GM18873 (cell line): ENCODE measurements at regions not wholly inside any gene's neighbourhood (a gene's known extent, or its start where the extent isn't known, plus 50 kb on each side); places are given as distances from the start of the nearest gene placed in this dataset.

Source experiments
- ATAC-seq: cut with Tn5 transposase; IDR thresholded peaks from one replicate; pipeline ENCODE4 v1.9.1; 2021; ENCODE audit warnings: mild to moderate bottlenecking, moderate library complexity, moderate number of reproducible peaks; ENCODE audit not compliant: unreplicated experiment, low FRiP score

GRCh38 chr9:99605016-99605743 is 216.5 kb upstream of the NR4A3 start:
- ATAC-seq: no peak

GRCh38 chr9:99606296-99606695 is 215.4 kb upstream of the NR4A3 start:
- no peak for ATAC-seq

- no peak for ATAC-seq
Measured at GRCh38 chr9:99606957-99607356, 214.7 kb upstream of the NR4A3 start.

- no peak for ATAC-seq
Measured at GRCh38 chr9:99607842-99608448, 213.7 kb upstream of the NR4A3 start.

GRCh38 chr9:99614341-99614740 is 207.3 kb upstream of the NR4A3 start:
- no peak for ATAC-seq

- ATAC-seq: no peak
Measured at GRCh38 chr9:99621040-99621439, 200.6 kb upstream of the NR4A3 start.

GRCh38 chr9:99622679-99623078 is 199.0 kb upstream of the NR4A3 start:
- no peak for ATAC-seq

- no peak for ATAC-seq
Measured at GRCh38 chr9:99623780-99624364, 197.8 kb upstream of the NR4A3 start.

GRCh38 chr9:99624499-99625233 is 197.0 kb upstream of the NR4A3 start:
- no peak for ATAC-seq

GRCh38 chr9:99626426-99626825 is 195.3 kb upstream of the NR4A3 start:
- ATAC-seq: no peak

- ATAC-seq: no peak
Measured at GRCh38 chr9:99628285-99628684, 193.4 kb upstream of the NR4A3 start.

- ATAC-seq: no peak
Measured at GRCh38 chr9:99628849-99629620, 192.7 kb upstream of the NR4A3 start.

GRCh38 chr9:99632349-99633038 is 189.2 kb upstream of the NR4A3 start:
- ATAC-seq: no peak

GRCh38 chr9:99633265-99633664 is 188.4 kb upstream of the NR4A3 start:
- ATAC-seq: no peak

GRCh38 chr9:99634186-99634585 is 187.5 kb upstream of the NR4A3 start:
- ATAC-seq: no peak

GRCh38 chr9:99635032-99635431 is 186.7 kb upstream of the NR4A3 start:
- ATAC-seq: no peak

GRCh38 chr9:99637641-99638040 is 184.0 kb upstream of the NR4A3 start:
- no peak for ATAC-seq

- ATAC-seq: no peak
Measured at GRCh38 chr9:99638971-99639370, 182.7 kb upstream of the NR4A3 start.

- ATAC-seq: no peak
Measured at GRCh38 chr9:99647604-99648003, 174.1 kb upstream of the NR4A3 start.
